ENCODE measurements at regions not wholly inside any gene's neighbourhood (a gene's known extent, or its start where the extent isn't known, plus 50 kb on each side); places are given as distances from the start of the nearest gene placed in this dataset.
A peak's percentile ranks its signal among the peaks of the same experiment; 100 is the strongest.
"Not testable (repeated sequence)": the region's sequence is repeated elsewhere in the genome, so short reads cannot be mapped to it uniquely, and the experiment has no call there.

DNA sequence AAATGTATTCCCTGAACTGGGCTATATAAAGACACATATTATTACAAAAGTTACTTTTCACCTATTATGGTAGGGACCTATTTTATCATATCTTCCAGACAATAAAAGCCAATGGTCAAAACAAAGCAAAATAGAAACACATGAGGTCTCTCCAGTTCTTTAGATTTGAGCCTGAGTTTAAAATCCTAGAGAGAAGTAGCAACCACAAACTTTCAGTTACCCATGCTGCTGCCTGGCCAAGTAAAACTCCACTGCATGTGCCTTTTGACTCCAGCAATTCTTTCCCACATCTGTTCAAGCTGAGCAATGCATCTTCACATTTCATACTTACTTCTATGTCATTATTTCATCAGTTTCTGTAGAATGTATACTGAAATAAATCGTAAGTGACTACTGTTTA is 405.3 kb downstream of the STK39 start:
- H3K4me1 ChIP-seq (ENCODE audit: control insufficient read depth in 4 of 4, insufficient read depth in 4 of 4, low read length in 3 of 4), result no peaks in the 10 kb centered on the region
- no peaks in the 10 kb centered on the region for H3K36me3 ChIP-seq (ENCODE audit: control insufficient read depth in 4 of 4, insufficient read depth in 3 of 4, low read depth in 1 of 4, low read length in 3 of 4)
- DNase-seq (ENCODE audit: low spot score), result no peak
- H3K9me3 ChIP-seq (ENCODE audit: control insufficient read depth in 4 of 4, low read length in 3 of 4), result no peaks in the 10 kb centered on the region
- H3K4me3 ChIP-seq (ENCODE audit: low read depth in 1 of 3, low read length in 3 of 3), result no peak overlapping the region
- H3K9ac ChIP-seq (ENCODE audit: low read depth in 1 of 2, low read length in 2 of 2), result no peak overlapping the region
- TF ChIP-seq EGR1 (IDR thresholded peaks at IDR 0.05; ENCODE audit: low read depth in 2 of 2), result no peak
- TF ChIP-seq HNF4A (conservative IDR thresholded peaks at IDR 0.05), result no peak
- no peak overlapping the region for H3K27ac ChIP-seq (ENCODE audit: low read depth in 1 of 2, low read length in 2 of 2)
- WGBS, result 94% methylated on average over 1 of the region's 1 CpG
- no peaks in the 10 kb centered on the region for H3K27me3 ChIP-seq (ENCODE audit: control insufficient read depth in 4 of 4, insufficient read depth in 4 of 4, low read length in 3 of 4)

DNA sequence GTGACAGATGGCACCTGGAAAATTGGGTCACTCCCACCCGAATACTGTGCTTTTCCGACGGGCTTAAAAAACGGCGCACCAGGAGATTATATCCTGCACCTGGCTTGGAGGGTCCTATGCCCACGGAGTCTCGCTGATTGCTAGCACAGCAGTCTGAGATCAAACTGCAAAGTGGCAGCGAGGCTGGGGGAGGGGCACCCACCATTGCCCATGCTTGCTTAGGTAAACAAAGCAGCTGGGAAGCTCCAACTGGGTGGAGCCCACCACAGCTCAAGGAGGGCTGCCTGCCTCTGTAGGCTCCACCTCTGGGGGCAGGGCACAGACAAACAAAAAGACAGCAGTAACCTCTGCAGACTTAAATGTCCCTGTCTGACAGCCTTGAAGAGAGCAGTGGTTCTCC is 412.1 kb downstream of the STK39 start:
- WGBS, result 87% methylated on average over 8 of the region's 8 CpGs
- not testable (repeated sequence) for H3K36me3 ChIP-seq (ENCODE audit: control insufficient read depth in 4 of 4, insufficient read depth in 3 of 4, low read depth in 1 of 4, low read length in 3 of 4); H3K27me3 ChIP-seq (ENCODE audit: control insufficient read depth in 4 of 4, insufficient read depth in 4 of 4, low read length in 3 of 4); H3K9me3 ChIP-seq (ENCODE audit: control insufficient read depth in 4 of 4, low read length in 3 of 4); H3K4me1 ChIP-seq (ENCODE audit: control insufficient read depth in 4 of 4, insufficient read depth in 4 of 4, low read length in 3 of 4); H3K9ac ChIP-seq (ENCODE audit: low read depth in 1 of 2, low read length in 2 of 2); H3K27ac ChIP-seq (ENCODE audit: low read depth in 1 of 2, low read length in 2 of 2); H3K4me3 ChIP-seq (ENCODE audit: low read depth in 1 of 3, low read length in 3 of 3); DNase-seq (ENCODE audit: low spot score)

DNA sequence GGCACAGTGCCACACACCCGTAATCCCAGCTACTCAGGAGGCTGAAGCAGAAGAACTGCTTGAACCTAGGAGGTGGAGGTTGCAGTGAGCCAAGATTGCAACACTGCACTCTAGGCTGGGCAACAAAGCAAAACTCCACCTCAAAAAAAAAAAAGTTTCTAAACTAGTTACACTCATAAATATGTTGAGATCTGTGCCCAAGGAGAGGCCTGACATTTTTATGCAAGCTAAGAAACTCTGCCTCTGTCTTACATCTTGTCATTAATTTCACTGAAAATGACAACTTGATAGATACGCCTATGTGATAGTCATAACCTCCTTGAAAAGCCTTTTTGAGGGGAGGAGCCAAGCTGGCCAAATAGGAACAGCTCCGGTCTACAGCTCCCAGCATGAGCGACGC is 412.7 kb downstream of the STK39 start:
- Histone ChIP-seq H3K36me3 (ENCODE audit: control insufficient read depth in 4 of 4, insufficient read depth in 3 of 4, low read depth in 1 of 4, low read length in 3 of 4) (no peaks in the 10 kb centered on the region), H3K9ac (ENCODE audit: low read depth in 1 of 2, low read length in 2 of 2) (no peak overlapping the region), H3K27ac (ENCODE audit: low read depth in 1 of 2, low read length in 2 of 2) (no peak overlapping the region), H3K4me3 (ENCODE audit: low read depth in 1 of 3, low read length in 3 of 3) (no peak overlapping the region), H3K27me3 (ENCODE audit: control insufficient read depth in 4 of 4, insufficient read depth in 4 of 4, low read length in 3 of 4) (no peaks in the 10 kb centered on the region), H3K9me3 (ENCODE audit: control insufficient read depth in 4 of 4, low read length in 3 of 4) (no peaks in the 10 kb centered on the region), H3K4me1 (ENCODE audit: control insufficient read depth in 4 of 4, insufficient read depth in 4 of 4, low read length in 3 of 4) (no peaks in the 10 kb centered on the region)
- TF ChIP-seq FOXA1 (IDR thresholded peaks at IDR 0.05) (no peak), JUND (IDR thresholded peaks at IDR 0.05) (no peak), NR2F2 (IDR thresholded peaks at IDR 0.05) (no peak), RAD21 (IDR thresholded peaks at IDR 0.05) (peak in 1 of 2 donors; percentile 24)
- DNase-seq (ENCODE audit: low spot score), result no peak
- WGBS, result 87% methylated on average over 5 of the region's 5 CpGs

DNA sequence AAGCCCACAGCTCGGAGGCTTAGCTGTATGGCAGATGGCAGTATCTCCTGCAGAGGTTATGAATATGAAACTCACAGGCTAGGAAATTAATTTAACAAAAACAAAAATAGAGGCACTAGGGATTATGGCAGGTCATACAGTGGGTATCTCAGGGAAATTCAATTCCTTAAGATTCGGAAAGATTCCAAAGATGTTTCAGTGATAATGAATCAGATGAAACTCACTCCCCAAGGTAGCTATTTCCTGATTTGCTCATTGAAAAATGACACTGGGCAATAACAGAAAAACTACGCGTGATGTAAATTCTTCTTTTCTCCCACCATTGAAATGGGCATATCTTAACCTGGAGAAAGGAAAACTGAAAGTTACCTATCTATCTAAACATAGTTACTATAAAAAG is 414.1 kb downstream of the STK39 start:
- WGBS, result 90% methylated on average over 4 of the region's 4 CpGs
- Histone ChIP-seq H3K9me3 (ENCODE audit: control insufficient read depth in 4 of 4, low read length in 3 of 4) (no peaks in the 10 kb centered on the region), H3K27ac (ENCODE audit: low read depth in 1 of 2, low read length in 2 of 2) (no peak overlapping the region), H3K9ac (ENCODE audit: low read depth in 1 of 2, low read length in 2 of 2) (no peak overlapping the region), H3K4me1 (ENCODE audit: control insufficient read depth in 4 of 4, insufficient read depth in 4 of 4, low read length in 3 of 4) (peaks cover 0 to 6% (median 2%) of the 10 kb centered on the region in 4 donors), H3K36me3 (ENCODE audit: control insufficient read depth in 4 of 4, insufficient read depth in 3 of 4, low read depth in 1 of 4, low read length in 3 of 4) (no peaks in the 10 kb centered on the region), H3K27me3 (ENCODE audit: control insufficient read depth in 4 of 4, insufficient read depth in 4 of 4, low read length in 3 of 4) (no peaks in the 10 kb centered on the region), H3K4me3 (ENCODE audit: low read depth in 1 of 3, low read length in 3 of 3) (no peak overlapping the region)
- TF ChIP-seq FOXA2 (IDR thresholded peaks at IDR 0.05) (no peak), EGR1 (IDR thresholded peaks at IDR 0.05; ENCODE audit: low read depth in 2 of 2) (no peak), RXRA (IDR thresholded peaks at IDR 0.05) (no peak), JUND (IDR thresholded peaks at IDR 0.05) (no peak), NR2F2 (IDR thresholded peaks at IDR 0.05) (no peak), HNF4A (conservative IDR thresholded peaks at IDR 0.05) (no peak), YY1 (IDR thresholded peaks at IDR 0.05) (no peak), GABPA (IDR thresholded peaks at IDR 0.05 in 1 of 2, conservative IDR thresholded peaks at IDR 0.05 in 1 of 2) (no peak), RAD21 (IDR thresholded peaks at IDR 0.05) (no peak), HNF4G (IDR thresholded peaks at IDR 0.05) (no peak), TAF1 (conservative IDR thresholded peaks at IDR 0.05) (no peak), FOXA1 (IDR thresholded peaks at IDR 0.05) (no peak), SP1 (IDR thresholded peaks at IDR 0.05) (no peak)
- TF ChIP-seq, protein P1, sequence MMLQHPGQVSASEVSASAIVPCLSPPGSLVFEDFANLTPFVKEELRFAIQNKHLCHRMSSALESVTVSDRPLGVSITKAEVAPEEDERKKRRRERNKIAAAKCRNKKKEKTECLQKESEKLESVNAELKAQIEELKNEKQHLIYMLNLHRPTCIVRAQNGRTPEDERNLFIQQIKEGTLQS (IDR thresholded peaks at IDR 0.05), result no peak
- TF ChIP-seq, protein P2, sequence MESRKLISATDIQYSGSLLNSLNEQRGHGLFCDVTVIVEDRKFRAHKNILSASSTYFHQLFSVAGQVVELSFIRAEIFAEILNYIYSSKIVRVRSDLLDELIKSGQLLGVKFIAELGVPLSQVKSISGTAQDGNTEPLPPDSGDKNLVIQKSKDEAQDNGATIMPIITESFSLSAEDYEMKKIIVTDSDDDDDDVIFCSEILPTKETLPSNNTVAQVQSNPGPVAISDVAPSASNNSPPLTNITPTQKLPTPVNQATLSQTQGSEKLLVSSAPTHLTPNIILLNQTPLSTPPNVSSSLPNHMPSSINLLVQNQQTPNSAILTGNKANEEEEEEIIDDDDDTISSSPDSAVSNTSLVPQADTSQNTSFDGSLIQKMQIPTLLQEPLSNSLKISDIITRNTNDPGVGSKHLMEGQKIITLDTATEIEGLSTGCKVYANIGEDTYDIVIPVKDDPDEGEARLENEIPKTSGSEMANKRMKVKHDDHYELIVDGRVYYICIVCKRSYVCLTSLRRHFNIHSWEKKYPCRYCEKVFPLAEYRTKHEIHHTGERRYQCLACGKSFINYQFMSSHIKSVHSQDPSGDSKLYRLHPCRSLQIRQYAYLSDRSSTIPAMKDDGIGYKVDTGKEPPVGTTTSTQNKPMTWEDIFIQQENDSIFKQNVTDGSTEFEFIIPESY (IDR thresholded peaks at IDR 0.05), result no peak
- TF ChIP-seq, protein P3, sequence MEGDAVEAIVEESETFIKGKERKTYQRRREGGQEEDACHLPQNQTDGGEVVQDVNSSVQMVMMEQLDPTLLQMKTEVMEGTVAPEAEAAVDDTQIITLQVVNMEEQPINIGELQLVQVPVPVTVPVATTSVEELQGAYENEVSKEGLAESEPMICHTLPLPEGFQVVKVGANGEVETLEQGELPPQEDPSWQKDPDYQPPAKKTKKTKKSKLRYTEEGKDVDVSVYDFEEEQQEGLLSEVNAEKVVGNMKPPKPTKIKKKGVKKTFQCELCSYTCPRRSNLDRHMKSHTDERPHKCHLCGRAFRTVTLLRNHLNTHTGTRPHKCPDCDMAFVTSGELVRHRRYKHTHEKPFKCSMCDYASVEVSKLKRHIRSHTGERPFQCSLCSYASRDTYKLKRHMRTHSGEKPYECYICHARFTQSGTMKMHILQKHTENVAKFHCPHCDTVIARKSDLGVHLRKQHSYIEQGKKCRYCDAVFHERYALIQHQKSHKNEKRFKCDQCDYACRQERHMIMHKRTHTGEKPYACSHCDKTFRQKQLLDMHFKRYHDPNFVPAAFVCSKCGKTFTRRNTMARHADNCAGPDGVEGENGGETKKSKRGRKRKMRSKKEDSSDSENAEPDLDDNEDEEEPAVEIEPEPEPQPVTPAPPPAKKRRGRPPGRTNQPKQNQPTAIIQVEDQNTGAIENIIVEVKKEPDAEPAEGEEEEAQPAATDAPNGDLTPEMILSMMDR (IDR thresholded peaks at IDR 0.05; ENCODE audit: low read depth, low read length, missing input control), result no peak
- TF ChIP-seq, protein P4, sequence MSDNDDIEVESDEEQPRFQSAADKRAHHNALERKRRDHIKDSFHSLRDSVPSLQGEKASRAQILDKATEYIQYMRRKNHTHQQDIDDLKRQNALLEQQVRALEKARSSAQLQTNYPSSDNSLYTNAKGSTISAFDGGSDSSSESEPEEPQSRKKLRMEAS (IDR thresholded peaks at IDR 0.05), result no peak
- TF ChIP-seq, protein P5, sequence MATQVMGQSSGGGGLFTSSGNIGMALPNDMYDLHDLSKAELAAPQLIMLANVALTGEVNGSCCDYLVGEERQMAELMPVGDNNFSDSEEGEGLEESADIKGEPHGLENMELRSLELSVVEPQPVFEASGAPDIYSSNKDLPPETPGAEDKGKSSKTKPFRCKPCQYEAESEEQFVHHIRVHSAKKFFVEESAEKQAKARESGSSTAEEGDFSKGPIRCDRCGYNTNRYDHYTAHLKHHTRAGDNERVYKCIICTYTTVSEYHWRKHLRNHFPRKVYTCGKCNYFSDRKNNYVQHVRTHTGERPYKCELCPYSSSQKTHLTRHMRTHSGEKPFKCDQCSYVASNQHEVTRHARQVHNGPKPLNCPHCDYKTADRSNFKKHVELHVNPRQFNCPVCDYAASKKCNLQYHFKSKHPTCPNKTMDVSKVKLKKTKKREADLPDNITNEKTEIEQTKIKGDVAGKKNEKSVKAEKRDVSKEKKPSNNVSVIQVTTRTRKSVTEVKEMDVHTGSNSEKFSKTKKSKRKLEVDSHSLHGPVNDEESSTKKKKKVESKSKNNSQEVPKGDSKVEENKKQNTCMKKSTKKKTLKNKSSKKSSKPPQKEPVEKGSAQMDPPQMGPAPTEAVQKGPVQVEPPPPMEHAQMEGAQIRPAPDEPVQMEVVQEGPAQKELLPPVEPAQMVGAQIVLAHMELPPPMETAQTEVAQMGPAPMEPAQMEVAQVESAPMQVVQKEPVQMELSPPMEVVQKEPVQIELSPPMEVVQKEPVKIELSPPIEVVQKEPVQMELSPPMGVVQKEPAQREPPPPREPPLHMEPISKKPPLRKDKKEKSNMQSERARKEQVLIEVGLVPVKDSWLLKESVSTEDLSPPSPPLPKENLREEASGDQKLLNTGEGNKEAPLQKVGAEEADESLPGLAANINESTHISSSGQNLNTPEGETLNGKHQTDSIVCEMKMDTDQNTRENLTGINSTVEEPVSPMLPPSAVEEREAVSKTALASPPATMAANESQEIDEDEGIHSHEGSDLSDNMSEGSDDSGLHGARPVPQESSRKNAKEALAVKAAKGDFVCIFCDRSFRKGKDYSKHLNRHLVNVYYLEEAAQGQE (IDR thresholded peaks at IDR 0.05), result no peak
- no peak for DNase-seq (ENCODE audit: low spot score)
